HT1080 (cell line): ENCODE measurements at regions not wholly inside any gene's neighbourhood (a gene's known extent, or its start where the extent isn't known, plus 50 kb on each side); places are given as distances from the start of the nearest gene placed in this dataset.
A peak's percentile ranks its signal among the peaks of the same experiment; 100 is the strongest.
"Not testable (repeated sequence)": the region's sequence is repeated elsewhere in the genome, so short reads cannot be mapped to it uniquely, and the experiment has no call there.

Experiments
- DNase-seq: peaks from one replicate; pipeline ENCODE4 v3.0.0-alpha.2; 2015; ENCODE audit warnings: low read depth

GRCh38 chr17:53496356-53496755 lies 326.4 kb upstream of the KIF2B start:
- no peak for DNase-seq

- DNase-seq: no peak
Observed at GRCh38 chr17:53492532-53492931, 330.2 kb upstream of the KIF2B start.

GRCh38 chr17:53490447-53490968 lies 332.2 kb upstream of the KIF2B start:
- DNase-seq: peak; percentile 11

- DNase-seq: no peak
Observed at GRCh38 chr17:53483704-53484103, 339.0 kb upstream of the KIF2B start.

GRCh38 chr17:53475002-53475401 lies 347.7 kb upstream of the KIF2B start:
- no peak for DNase-seq

DNA sequence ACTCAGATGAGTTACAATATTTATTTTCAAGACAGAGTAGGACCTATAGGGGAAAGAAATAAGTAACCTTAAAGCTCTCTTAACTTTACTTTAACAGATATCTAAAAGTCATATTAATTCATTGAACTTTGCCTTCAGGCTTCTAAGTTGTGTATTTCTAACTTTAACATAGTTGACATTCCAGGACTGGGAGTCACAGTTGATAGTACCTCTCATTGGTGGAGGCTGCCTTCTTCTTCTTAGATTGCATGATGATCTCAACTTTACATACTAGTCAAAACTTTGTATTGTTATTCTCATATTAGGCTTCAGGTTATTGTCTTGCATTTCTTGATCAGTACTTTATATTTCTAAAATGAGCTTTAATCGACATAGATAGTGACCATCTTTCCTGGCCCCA lies 350.1 kb upstream of the KIF2B start:
- DNase-seq: peak; percentile 40

GRCh38 chr17:53471514-53471913 lies 351.2 kb upstream of the KIF2B start:
- DNase-seq: no peak

DNA sequence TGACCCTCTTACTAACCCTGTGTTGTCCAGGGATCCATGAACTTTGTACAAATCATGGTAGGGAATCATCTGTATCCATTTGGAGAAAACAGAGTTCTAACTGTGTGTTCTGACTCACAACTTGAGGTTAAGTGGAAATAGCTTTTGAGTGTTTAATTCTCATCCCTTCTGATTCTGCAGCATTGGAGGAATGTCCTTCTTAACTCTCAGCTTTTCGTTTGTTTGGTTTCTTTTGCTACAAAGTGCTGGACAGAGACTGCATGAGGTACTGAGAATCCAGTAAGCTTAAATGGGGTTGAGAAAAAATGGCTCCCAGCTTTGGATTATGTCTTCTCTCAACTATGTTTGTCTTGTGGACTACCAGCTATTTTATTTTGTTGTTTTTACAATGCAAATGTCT lies 352.1 kb upstream of the KIF2B start:
- peak; percentile 29 for DNase-seq

GRCh38 chr17:53466733-53467132 lies 356.0 kb upstream of the KIF2B start:
- no peak for DNase-seq

DNA sequence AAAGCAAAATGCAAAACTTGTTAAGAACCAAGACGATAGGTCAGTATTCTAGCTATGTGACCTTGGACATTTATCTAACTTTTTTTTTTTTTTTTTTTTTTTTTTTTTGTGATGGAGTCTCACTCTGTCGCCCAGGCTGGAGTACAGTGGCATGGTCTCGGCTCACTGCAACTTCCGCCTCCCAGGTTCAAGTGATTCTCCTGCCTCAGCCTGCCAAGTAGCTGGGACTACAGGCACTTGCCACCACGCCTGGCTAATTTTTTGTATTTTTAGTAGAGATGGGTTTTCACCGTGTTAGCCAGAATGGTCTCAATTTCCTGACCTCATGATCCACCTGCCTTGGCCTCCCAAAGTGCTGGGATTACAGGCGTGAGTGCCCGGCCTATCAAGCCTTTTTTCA lies 358.3 kb upstream of the KIF2B start:
- not testable (repeated sequence) for DNase-seq

DNA sequence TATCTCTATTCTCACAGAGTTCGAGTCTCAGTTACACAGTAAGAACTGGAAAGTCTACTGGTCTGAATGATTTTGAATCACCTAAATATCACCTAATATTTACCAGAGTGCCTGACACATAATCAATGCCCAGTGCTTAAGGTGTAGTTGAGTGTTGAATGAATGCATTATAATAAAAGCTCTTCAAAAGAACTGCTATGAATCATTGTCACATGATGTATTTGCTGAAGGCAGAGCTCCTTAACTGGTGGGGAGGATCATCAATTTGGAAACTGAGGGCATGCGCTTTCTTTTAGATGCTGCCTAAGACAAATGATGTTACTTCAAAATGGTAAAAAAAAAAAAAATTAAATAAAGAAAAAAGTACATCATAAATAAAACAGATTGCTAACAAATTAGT lies 359.4 kb upstream of the KIF2B start:
- DNase-seq: no peak

DNA sequence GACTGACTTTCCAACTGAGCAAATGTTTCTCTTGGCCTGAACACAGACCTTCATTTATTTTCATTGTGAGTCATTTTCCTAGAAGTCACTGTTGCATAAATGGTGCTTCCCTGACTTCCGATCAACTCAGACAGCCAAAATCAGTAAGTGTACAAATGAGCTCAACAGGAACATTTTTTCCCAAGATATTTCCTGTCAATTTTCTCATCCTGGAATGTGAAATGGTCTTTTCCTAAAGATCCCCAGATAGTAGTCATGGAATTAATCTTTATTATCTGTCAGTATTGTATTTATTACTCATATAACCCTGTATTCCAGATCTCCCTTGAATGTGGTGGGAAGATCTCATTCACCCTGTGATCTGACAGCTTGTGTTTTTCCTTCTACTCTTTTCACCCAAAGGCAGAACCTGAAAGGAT lies 360.3 kb upstream of the KIF2B start:
- DNase-seq: peak; percentile 47

- not testable (repeated sequence) for DNase-seq
Observed at GRCh38 chr17:53455943-53456342, 366.8 kb upstream of the KIF2B start.

- DNase-seq: no peak
Observed at GRCh38 chr17:53454337-53454736, 368.4 kb upstream of the KIF2B start.

DNA sequence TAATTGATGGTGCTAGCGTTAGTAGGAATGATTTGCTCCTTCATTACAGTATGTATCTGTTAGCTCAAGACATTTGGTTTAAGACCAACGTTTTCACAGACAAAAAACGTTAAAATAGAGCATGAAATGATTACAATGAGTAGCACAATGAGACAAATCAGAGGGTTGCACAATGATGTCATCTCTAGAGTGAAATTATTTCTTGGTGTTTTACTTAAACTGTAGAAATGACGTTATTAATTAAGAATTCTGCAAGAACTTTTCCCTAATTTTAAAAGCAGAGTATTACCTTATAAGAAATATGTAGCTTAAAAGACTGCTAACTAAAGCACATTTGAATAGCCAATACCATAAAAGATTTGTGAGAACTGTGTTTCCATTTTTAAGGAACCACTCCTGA lies 373.4 kb upstream of the KIF2B start:
- no peak for DNase-seq

GRCh38 chr17:53428913-53429312 lies 393.8 kb upstream of the KIF2B start:
- DNase-seq: no peak

- DNase-seq: no peak
Observed at GRCh38 chr17:53426505-53426904, 396.2 kb upstream of the KIF2B start.

DNA sequence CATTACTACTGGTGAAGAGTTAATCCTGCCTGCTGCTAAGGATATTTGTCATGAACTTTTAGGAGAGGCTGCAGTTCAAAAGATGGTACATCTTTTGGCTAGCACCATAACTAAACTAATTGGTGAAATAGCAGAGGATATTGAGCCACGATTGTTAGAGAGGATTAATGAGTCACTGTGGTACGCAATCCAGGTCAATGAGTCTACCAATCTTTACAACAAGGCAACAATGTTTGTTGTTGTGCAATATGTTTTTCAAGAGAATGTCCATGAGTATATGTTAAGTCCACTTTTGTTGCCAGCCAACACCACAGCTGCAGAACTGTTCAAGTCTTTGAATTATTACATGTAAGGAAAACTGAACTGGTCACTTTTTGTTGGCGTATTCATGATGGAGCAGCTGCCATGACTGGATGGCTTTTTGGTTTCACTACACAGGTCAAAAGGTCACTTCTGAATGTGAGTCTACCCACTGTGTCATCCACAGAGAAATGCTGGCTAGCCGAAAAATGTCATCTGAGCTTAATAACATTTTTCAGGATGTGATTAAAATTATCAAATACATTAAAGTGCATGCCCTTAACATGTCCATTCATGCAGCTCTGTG lies 402.6 kb upstream of the KIF2B start:
- peak; percentile 11 for DNase-seq

DNA sequence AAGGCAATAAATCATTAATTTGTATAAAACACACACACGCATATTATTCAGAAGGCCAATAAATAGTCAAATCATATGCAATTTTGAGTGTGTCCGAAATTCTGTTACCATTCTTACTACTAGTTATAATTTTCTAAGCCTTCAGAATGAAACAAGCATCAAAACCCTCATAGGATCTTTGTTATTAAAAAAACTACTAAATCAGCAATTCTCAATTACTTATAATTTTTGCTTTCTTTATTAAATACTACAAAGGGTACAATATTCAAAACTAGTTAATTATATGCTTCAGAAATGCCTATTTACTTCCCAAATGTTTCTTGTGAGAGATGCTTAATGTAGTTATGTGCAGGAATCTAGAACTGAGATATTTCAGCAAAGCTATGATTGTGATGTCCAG lies 413.1 kb upstream of the KIF2B start:
- no peak for DNase-seq

DNA sequence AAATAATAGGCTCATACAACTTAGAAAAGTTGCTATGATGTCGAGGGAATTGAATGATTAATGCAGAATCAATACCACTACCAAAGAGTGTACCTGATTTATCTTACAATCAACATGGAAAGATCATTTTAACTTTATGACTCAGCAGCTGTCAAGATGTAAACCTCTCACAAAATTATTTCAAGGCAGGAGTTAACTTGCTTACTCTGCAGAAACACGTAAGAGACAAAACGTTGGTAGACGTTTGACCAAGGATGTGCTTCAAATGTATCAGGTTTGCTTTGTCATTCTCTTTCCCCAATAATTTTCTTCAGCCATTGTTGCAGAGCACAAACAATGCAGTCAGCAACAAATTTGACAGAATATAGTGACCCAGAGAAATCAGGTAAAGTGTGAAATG lies 415.8 kb upstream of the KIF2B start:
- DNase-seq: no peak

DNA sequence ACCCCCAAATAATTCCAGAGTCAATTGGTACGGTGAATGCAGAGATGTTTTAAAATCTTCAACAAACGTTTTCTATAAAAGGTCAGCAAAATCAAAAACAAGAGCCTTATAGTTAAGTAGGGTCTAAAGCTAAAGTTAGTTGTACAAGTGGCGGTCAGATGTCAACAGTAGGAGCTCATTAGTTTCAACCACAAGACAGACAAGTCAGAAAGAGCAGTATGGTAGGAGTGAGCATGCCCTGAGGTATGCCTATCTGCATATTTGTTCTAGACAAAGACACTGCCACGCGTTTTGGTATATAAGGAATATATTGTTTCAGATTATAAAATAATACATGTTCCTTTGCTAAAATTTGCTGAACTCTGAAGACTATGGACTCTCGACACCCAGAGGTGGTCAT lies 431.5 kb upstream of the KIF2B start:
- DNase-seq: no peak

- DNase-seq: no peak
Observed at GRCh38 chr17:53390575-53390974, 432.2 kb upstream of the KIF2B start.

- no peak for DNase-seq
Observed at GRCh38 chr17:53387745-53388144, 435.0 kb upstream of the KIF2B start.

DNA sequence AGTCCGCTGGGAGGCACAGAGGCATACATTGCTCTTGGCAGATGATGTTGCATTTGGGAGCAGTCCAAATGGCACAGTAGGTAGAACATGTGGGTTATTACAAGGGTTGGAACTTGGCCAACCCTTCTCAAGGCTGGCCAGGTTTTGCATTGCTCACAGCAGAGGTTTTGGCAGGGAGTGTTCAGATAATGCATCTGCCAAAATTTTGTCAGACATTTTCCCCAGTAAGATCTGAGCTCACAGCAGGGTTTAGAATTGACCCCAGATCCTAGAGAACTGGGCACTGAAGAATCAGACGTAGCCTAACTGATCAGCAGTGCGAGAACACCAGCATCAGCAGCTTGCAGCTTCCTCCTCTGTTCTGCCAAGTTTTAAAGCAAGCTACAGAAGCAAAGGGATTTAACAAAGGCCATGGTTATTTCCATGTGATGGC lies 468.8 kb upstream of the KIF2B start:
- peak; percentile 8 for DNase-seq
